Activated naive CD8-positive, alpha-beta T cell treated with anti-CD3 and anti-CD28 coated beads, Interleukin-2, amount 50 U/mL, for 24 hours (primary cell): ENCODE measurements at regions not wholly inside any gene's neighbourhood (a gene's known extent, or its start where the extent isn't known, plus 50 kb on each side); places are given as distances from the start of the nearest gene placed in this dataset.

Experiments
- ATAC-seq: fragments of 150-1000 bp; cut with Tn5 transposase; one replicate; pipeline ENCODE4 v1.10.0; 2021
- DNase-seq: peaks from one replicate; pipeline ENCODE4 v3.0.0; 2021
- H3K27ac Mint-ChIP-seq: one replicate; pipeline ENCODE4 v1.8.0; 2021; ENCODE audit warnings: mild to moderate bottlenecking, mixed read lengths
- H3K27me3 Mint-ChIP-seq: one replicate; pipeline ENCODE4 v1.8.0; 2021; ENCODE audit warnings: mixed read lengths
- H3K36me3 Mint-ChIP-seq: one replicate; pipeline ENCODE4 v1.8.0; 2021; ENCODE audit warnings: low read depth, mixed read lengths
- H3K4me1 Mint-ChIP-seq: one replicate; pipeline ENCODE4 v1.8.0; 2021; ENCODE audit warnings: mixed read lengths
- H3K4me3 Mint-ChIP-seq: one replicate; pipeline ENCODE4 v1.8.0; 2021; ENCODE audit warnings: mild to moderate bottlenecking, moderate library complexity, mixed read lengths
- H3K9me3 Mint-ChIP-seq: one replicate; pipeline ENCODE4 v1.8.0; 2021; ENCODE audit warnings: mixed read lengths

GRCh38 chr2:204012072-204012653 lies 75.6 kb downstream of the ICOS start:
- ATAC-seq = no peak
- Mint-ChIP-seq H3K4me1 (peaks cover 47% of the 10 kb centered on the region), H3K9me3 (peaks cover 17% of the 10 kb centered on the region), H3K27me3 (peaks cover 1% of the 10 kb centered on the region), H3K36me3 (peaks cover 3% of the 10 kb centered on the region), H3K4me3 (no peak overlapping the region), H3K27ac (no peak overlapping the region)
- DNase-seq = no peak

DNA sequence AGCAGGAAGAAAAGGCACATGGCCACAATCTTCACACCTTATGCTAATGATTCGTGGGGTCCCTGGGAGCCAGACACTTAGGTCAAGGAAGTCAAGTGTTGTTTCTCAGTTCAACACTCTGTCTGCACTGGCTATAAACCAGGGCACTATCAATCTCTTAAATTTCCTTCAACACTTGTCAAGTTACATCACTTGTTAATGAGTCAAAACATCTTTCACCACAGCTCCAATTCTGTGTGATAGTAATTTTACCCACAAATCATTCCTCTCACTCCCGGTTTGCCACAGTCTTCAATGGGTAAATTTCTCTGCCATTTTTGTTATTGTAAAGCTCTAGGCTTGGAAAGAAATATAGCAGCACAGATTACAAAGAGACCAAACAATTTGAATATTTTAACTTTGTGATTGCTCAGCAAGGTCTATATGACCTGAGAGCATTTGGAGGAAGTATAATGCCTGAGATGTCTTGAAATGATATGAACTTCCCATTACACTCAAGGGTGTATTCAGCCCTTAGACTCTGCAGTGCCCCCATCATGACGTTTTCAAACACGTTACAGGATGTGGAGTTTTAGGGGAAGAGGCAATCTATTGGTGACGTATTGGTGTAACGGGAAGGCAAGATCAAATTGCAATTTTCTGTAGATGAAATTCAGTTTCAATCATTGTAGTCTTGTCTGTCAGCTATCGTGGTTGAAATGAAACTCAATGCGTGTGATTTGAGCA lies 78.7 kb downstream of the ICOS start:
- peak overlapping the region; percentile 34 for H3K27ac Mint-ChIP-seq
- peaks cover 9% of the 10 kb centered on the region for H3K9me3 Mint-ChIP-seq
- no peak overlapping the region for H3K4me3 Mint-ChIP-seq
- ATAC-seq (peak; percentile 3), DNase-seq (no peak)
- H3K36me3 Mint-ChIP-seq = peaks cover 2% of the 10 kb centered on the region
- H3K4me1 Mint-ChIP-seq = peaks cover 47% of the 10 kb centered on the region
- H3K27me3 Mint-ChIP-seq = peaks cover 1% of the 10 kb centered on the region

- H3K4me1 Mint-ChIP-seq = peaks cover 44% of the 10 kb centered on the region
- peaks cover 2% of the 10 kb centered on the region for H3K36me3 Mint-ChIP-seq
- no peaks in the 10 kb centered on the region for H3K27me3 Mint-ChIP-seq
- H3K9me3 Mint-ChIP-seq = peaks cover 9% of the 10 kb centered on the region
- no peak overlapping the region for H3K27ac Mint-ChIP-seq
- DNase-seq (no peak), ATAC-seq (no peak)
- no peak overlapping the region for H3K4me3 Mint-ChIP-seq
These were observed 82.2 kb downstream of the ICOS start for GRCh38 chr2:204018717-204019116.

DNA sequence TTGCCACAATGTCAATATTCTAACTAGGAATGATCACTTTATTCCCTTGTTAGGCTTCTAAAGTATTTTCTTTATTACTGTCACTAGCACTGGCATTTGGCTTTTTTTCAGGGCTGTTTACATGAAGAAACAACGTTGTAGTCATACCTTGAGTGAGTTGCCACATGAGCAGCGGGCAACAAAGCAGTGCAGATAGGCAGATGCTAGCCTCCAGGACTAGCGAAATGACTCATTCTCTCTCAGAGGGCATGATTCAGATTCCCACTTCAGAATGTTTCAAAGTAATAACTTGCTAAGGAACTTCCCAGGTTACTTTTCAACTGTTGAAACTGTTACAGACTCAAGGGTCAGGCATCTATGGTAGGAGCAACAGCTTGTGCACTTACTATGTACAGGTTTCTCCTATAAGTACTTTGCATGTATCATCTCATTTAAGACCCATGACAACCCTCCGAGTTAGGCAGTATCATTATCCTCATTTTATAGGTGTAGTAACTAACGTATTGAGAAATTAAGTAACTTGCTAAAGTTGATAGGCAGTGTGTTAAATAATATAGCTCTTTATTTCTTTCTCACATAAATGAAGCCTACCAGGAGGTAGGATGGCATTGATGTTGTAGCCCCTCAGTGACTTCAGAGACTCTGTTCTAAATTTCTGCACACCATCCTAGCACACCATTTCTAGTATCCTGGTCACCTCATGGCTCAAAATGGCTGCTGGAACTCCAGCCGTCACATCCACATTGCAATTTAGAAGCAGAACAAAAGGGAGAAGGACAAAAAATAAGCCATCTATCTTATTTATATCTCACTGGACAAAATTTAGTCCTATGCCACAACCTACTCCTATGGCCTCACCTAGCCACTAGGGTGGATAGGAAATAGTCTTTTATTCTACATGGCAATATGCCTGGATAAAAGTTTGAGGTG lies 83.3 kb downstream of the ICOS start:
- Mint-ChIP-seq H3K4me1 (peaks cover 44% of the 10 kb centered on the region), H3K9me3 (peaks cover 9% of the 10 kb centered on the region)
- peak; percentile 47 for DNase-seq

DNA sequence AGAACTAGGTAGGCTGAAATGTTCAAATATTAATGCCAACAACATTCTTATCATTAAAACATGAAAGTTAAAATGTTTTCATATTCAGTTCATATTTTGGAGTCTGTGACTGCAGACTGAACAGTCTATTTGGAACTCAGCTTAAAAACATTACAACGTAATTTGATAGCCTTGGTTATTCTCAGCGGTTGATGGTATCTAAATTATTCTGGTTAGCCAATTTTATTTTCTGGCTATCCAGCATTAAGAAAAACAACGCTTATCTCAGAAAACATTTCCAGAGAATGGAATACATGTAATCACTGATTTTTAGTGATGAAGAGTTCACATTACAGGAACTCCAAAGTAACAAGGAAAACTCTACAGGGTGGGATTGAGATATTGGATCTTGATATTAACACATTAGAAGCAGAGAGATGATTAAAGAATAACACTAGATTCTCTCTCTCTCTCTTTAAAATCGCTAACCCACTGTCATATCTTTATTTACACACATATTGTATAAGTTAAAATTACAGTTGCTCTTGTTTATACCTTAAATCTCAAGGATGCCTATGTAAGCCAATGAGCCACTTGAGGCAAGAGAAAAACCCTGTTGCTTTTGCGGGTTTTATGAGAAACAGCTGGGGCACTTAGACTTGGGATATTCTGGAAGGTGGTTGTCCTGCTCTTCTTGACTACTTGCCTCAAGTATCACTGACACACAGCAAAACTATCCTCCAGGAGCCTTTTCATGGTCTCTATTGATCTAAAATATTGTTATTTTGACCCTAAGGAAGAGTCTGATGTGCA lies 84.9 kb downstream of the ICOS start:
- no peak for ATAC-seq
- H3K27ac Mint-ChIP-seq = no peak overlapping the region
- peaks cover 9% of the 10 kb centered on the region for H3K9me3 Mint-ChIP-seq
- H3K4me3 Mint-ChIP-seq = no peak overlapping the region
- peaks cover 2% of the 10 kb centered on the region for H3K27me3 Mint-ChIP-seq
- H3K4me1 Mint-ChIP-seq = peaks cover 36% of the 10 kb centered on the region
- DNase-seq = no peak
- peaks cover 2% of the 10 kb centered on the region for H3K36me3 Mint-ChIP-seq

More for the DNA sequence above, 83.3 kb downstream of the ICOS start:
- Mint-ChIP-seq H3K27ac (peak overlapping the region; percentile 80), H3K36me3 (peaks cover 2% of the 10 kb centered on the region), H3K27me3 (no peaks in the 10 kb centered on the region), H3K4me3 (peak overlapping the region; percentile 3)
- peak; percentile 96 for ATAC-seq

GRCh38 chr2:204022550-204022949 lies 86.0 kb downstream of the ICOS start:
- H3K36me3 Mint-ChIP-seq = peaks cover 2% of the 10 kb centered on the region
- peaks cover 9% of the 10 kb centered on the region for H3K9me3 Mint-ChIP-seq
- H3K27ac Mint-ChIP-seq = no peak overlapping the region
- H3K27me3 Mint-ChIP-seq = peaks cover 2% of the 10 kb centered on the region
- H3K4me1 Mint-ChIP-seq = peaks cover 46% of the 10 kb centered on the region
- DNase-seq (peak; percentile 24), ATAC-seq (peak; percentile 35)
- H3K4me3 Mint-ChIP-seq = no peak overlapping the region

GRCh38 chr2:204023088-204023487 lies 86.5 kb downstream of the ICOS start:
- H3K4me3 Mint-ChIP-seq = no peak overlapping the region
- peaks cover 5% of the 10 kb centered on the region for H3K9me3 Mint-ChIP-seq
- ATAC-seq = no peak
- H3K27ac Mint-ChIP-seq = no peak overlapping the region
- no peak for DNase-seq
- peaks cover 2% of the 10 kb centered on the region for H3K36me3 Mint-ChIP-seq
- peaks cover 2% of the 10 kb centered on the region for H3K27me3 Mint-ChIP-seq
- H3K4me1 Mint-ChIP-seq = peaks cover 49% of the 10 kb centered on the region

- Mint-ChIP-seq H3K27ac (no peak overlapping the region), H3K4me3 (no peak overlapping the region), H3K9me3 (peaks cover 5% of the 10 kb centered on the region), H3K27me3 (peaks cover 2% of the 10 kb centered on the region), H3K4me1 (peaks cover 37% of the 10 kb centered on the region), H3K36me3 (peaks cover 2% of the 10 kb centered on the region)
- ATAC-seq (no peak), DNase-seq (no peak)
These were observed 87.9 kb downstream of the ICOS start for GRCh38 chr2:204024503-204024902.

- Mint-ChIP-seq H3K4me1 (peaks cover 33% of the 10 kb centered on the region), H3K36me3 (peaks cover 2% of the 10 kb centered on the region), H3K27me3 (peaks cover 2% of the 10 kb centered on the region), H3K9me3 (peaks cover 2% of the 10 kb centered on the region), H3K4me3 (no peak overlapping the region), H3K27ac (no peak overlapping the region)
- ATAC-seq (no peak), DNase-seq (no peak)
These were observed 88.4 kb downstream of the ICOS start for GRCh38 chr2:204024906-204025475.

DNA sequence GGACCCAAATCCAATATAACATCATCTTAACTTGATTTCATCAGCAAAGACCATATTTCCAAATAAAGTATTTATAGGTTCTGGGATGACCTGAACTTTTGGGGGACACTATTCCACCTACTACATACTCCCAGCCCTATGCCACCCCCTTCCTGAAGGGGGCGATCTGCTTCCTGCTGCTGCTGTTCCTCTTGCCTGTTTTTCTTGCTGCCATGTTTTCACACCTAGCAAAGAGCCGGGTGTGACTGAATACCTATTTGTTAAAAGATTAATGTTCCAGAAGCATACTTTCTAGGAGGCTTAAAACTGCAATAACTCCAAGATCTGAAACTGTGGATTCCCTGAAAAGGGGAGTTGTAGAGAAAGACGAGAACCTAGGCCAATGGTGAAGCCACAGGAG lies 89.7 kb downstream of the ICOS start:
- Mint-ChIP-seq H3K27ac (no peak overlapping the region), H3K27me3 (peaks cover 2% of the 10 kb centered on the region), H3K9me3 (no peaks in the 10 kb centered on the region), H3K36me3 (no peaks in the 10 kb centered on the region), H3K4me3 (no peak overlapping the region), H3K4me1 (peaks cover 30% of the 10 kb centered on the region)
- no peak for DNase-seq
- ATAC-seq = no peak

GRCh38 chr2:204027091-204027490 lies 90.5 kb downstream of the ICOS start:
- Mint-ChIP-seq H3K27me3 (peaks cover 2% of the 10 kb centered on the region), H3K4me3 (no peak overlapping the region), H3K4me1 (peaks cover 27% of the 10 kb centered on the region), H3K9me3 (no peaks in the 10 kb centered on the region), H3K36me3 (no peaks in the 10 kb centered on the region), H3K27ac (peak overlapping the region; percentile 53)
- ATAC-seq (peak; percentile 82), DNase-seq (no peak)

GRCh38 chr2:204030322-204030721 lies 93.8 kb downstream of the ICOS start:
- no peaks in the 10 kb centered on the region for H3K36me3 Mint-ChIP-seq
- no peak for DNase-seq
- no peak overlapping the region for H3K27ac Mint-ChIP-seq
- peaks cover 15% of the 10 kb centered on the region for H3K4me1 Mint-ChIP-seq
- peaks cover 2% of the 10 kb centered on the region for H3K27me3 Mint-ChIP-seq
- no peaks in the 10 kb centered on the region for H3K9me3 Mint-ChIP-seq
- no peak overlapping the region for H3K4me3 Mint-ChIP-seq
- ATAC-seq = no peak

GRCh38 chr2:204031056-204031455 lies 94.5 kb downstream of the ICOS start:
- Mint-ChIP-seq H3K9me3 (no peaks in the 10 kb centered on the region), H3K27ac (no peak overlapping the region), H3K27me3 (no peaks in the 10 kb centered on the region)

DNA sequence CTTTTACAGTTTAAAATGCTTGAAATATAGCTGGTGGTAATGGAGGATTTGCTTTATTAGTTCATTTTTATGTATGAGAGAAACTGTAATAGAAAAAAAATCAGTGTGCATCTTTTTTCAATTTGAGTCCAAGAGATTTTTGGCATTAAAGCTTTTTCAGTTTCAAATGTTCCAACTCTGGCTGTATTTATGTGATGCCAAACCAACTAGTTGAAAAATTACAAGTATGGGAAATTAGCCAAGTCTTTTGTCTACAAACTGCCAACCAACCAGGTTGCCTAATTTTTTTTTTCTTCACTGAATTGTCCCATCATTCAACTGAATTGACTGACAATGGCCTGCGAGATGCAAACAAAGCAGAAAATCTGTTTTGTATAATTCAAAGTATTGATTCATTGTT lies 95.7 kb downstream of the ICOS start:
- Mint-ChIP-seq H3K27ac (no peak overlapping the region), H3K27me3 (no peaks in the 10 kb centered on the region), H3K36me3 (no peaks in the 10 kb centered on the region), H3K9me3 (no peaks in the 10 kb centered on the region), H3K4me3 (no peak overlapping the region), H3K4me1 (peaks cover 5% of the 10 kb centered on the region)
- ATAC-seq (no peak), DNase-seq (no peak)

More at GRCh38 chr2:204031056-204031455, 94.5 kb downstream of the ICOS start:
- Mint-ChIP-seq H3K4me1 (peaks cover 15% of the 10 kb centered on the region), H3K4me3 (no peak overlapping the region), H3K36me3 (no peaks in the 10 kb centered on the region)
- no peak for DNase-seq
- no peak for ATAC-seq
